Endothelial cell of umbilical vein (primary cell): ENCODE measurements at regions not wholly inside any gene's neighbourhood (a gene's known extent, or its start where the extent isn't known, plus 50 kb on each side); places are given as distances from the start of the nearest gene placed in this dataset.

Experiments
- BruUV-seq: library from RNA; stranded (reverse); fragments of 400-500 nt; replicated peaks from 2 replicates; lab custom pipeline; 2021; lab: Mats Ljungman, UMichigan
- CTCF ChIA-PET: fragments of 300-600, 350-600 bp; sonication (Branson Sonifier 250); formaldehyde crosslinking; loops from one replicate; lab custom pipeline; 2021; ENCODE audit warnings: antibody characterized with exemption, inconsistent platforms; lab: Charles Lee
- POLR2A ChIA-PET: fragments of 300-600, 350-600 bp; sonication (Branson Sonifier 250); formaldehyde crosslinking; loops from one replicate; lab custom pipeline; 2021; ENCODE audit warnings: antibody characterized with exemption, inconsistent platforms; lab: Charles Lee
- DNase-seq: peaks from one replicate; pipeline ENCODE4 v3.0.0-alpha.2; 2011; ENCODE audit warnings: low read depth, low spot score
- FAIRE-seq: peaks from 2 replicates; lab custom pipeline; 2011; peaks lifted over from hg19 to GRCh38; lab: Jason Lieb, UNC
- H2AFZ ChIP-seq: 2 replicates; pipeline ENCODE4 v1.6.0; 2012; ENCODE audit warnings: low read depth, low read length, control low read depth, inconsistent platforms
- H3K27ac ChIP-seq: 2 replicates; pipeline ENCODE4 v1.5.1; 2011; ENCODE audit warnings: low read depth, mild to moderate bottlenecking, control low read depth, low read length, moderate library complexity; ENCODE audit not compliant: insufficient read depth
- H3K27me3 ChIP-seq, 2 experiments: 2 replicates each; pipeline versions ENCODE4 v1.6.0 to v1.6.1; 2011; ENCODE audit warnings: low read length in 2 of 2, mixed read lengths in 1 of 2; ENCODE audit not compliant: control insufficient read depth in 2 of 2, insufficient read depth in 2 of 2
- H3K36me3 ChIP-seq, 2 experiments: 2 replicates in 1 of 2; 3 replicates in 1 of 2; pipeline ENCODE4 v1.5.1; 2011; ENCODE audit warnings: low read length in 2 of 2, mild to moderate bottlenecking in 1 of 2, moderate library complexity in 1 of 2; ENCODE audit not compliant: control insufficient read depth in 2 of 2, insufficient read depth in 2 of 2; ENCODE audit errors: extremely low read depth in 1 of 2
- H3K4me1 ChIP-seq: 3 replicates; pipeline ENCODE4 v1.5.1; 2011; ENCODE audit warnings: mild to moderate bottlenecking, low read length; ENCODE audit not compliant: control insufficient read depth, insufficient read depth; ENCODE audit errors: extremely low read depth
- H3K4me2 ChIP-seq: 2 replicates; pipeline ENCODE4 v1.6.1; 2011; ENCODE audit warnings: low read length, control low read depth, mixed read lengths; ENCODE audit not compliant: insufficient read depth
- H3K4me3 ChIP-seq, 3 experiments: fragments of 200-600 bp in 1 of 3; sonication (generic), shearing (Covaris generic) in 1 of 3; replicated peaks in 1 of 3; 2 replicates each; pipeline ENCODE4 v1.5.1; 2011 to 2016; ENCODE audit warnings: control low read depth in 3 of 3, low read length in 3 of 3, mild to moderate bottlenecking in 2 of 3, inconsistent platforms in 1 of 3, low read depth in 1 of 3, moderate library complexity in 1 of 3; ENCODE audit not compliant: insufficient read depth in 1 of 3
- H3K79me2 ChIP-seq: 2 replicates; pipeline ENCODE4 v1.6.0; 2012; ENCODE audit warnings: low read length, inconsistent platforms; ENCODE audit not compliant: control insufficient read depth, insufficient read depth
- H3K9ac ChIP-seq: replicated peaks from 2 replicates; pipeline ENCODE3; 2011; ENCODE audit warnings: low read length, control low read depth; ENCODE audit not compliant: insufficient read depth; ENCODE audit errors: extremely low read depth
- H3K9me1 ChIP-seq: replicated peaks from 3 replicates; pipeline ENCODE4 v1.6.0; 2011; ENCODE audit warnings: mild to moderate bottlenecking, low read length; ENCODE audit not compliant: control insufficient read depth, insufficient read depth; ENCODE audit errors: extremely low read depth
- H3K9me3 ChIP-seq: replicated peaks from 2 replicates; pipeline ENCODE4 v1.5.1; 2012; ENCODE audit warnings: low read length, inconsistent platforms; ENCODE audit not compliant: control insufficient read depth, insufficient read depth
- H4K20me1 ChIP-seq: replicated peaks from 2 replicates; pipeline ENCODE3; 2011; ENCODE audit warnings: mild to moderate bottlenecking, low read length; ENCODE audit not compliant: control insufficient read depth, insufficient read depth; ENCODE audit errors: extremely low read depth
- EZH2 ChIP-seq: IDR thresholded peaks from 2 replicates; pipeline ENCODE4 v1.6.1; 2012; ENCODE audit warnings: borderline replicate concordance, low read depth, mild to moderate bottlenecking, moderate library complexity, low read length, inconsistent platforms; ENCODE audit not compliant: severe bottlenecking
- FOS ChIP-seq: IDR thresholded peaks from 2 replicates; pipeline ENCODE4 v1.6.1; 2011; ENCODE audit warnings: mild to moderate bottlenecking, low read length, moderate library complexity, borderline replicate concordance; ENCODE audit not compliant: insufficient read depth
- GATA2 ChIP-seq: IDR thresholded peaks from 2 replicates; pipeline ENCODE4 v1.7.0; 2011; ENCODE audit warnings: low read depth, mild to moderate bottlenecking, moderate library complexity, mixed read lengths, low read length; ENCODE audit not compliant: insufficient read length, insufficient read depth
- JUN ChIP-seq: IDR thresholded peaks from 2 replicates; pipeline ENCODE4 v1.6.1; 2011; ENCODE audit warnings: borderline replicate concordance, low read depth; ENCODE audit not compliant: insufficient read length, insufficient read depth
- MYC ChIP-seq: IDR thresholded peaks from one replicate; pipeline ENCODE4 v1.6.1; 2011; ENCODE audit warnings: mild to moderate bottlenecking, low read depth, low read length
- POLR2A ChIP-seq: IDR thresholded peaks from 2 replicates; pipeline ENCODE4 v1.6.1; 2012; ENCODE audit warnings: low read depth, mild to moderate bottlenecking, control low read depth, low read length
- POLR2AphosphoS5 ChIP-seq: IDR thresholded peaks from 2 replicates; pipeline ENCODE4 v1.6.1; 2012; ENCODE audit warnings: low read depth, mild to moderate bottlenecking, control low read depth, low read length, moderate library complexity; ENCODE audit not compliant: insufficient read depth
- dilution Hi-C: fragments of 300-500 bp; cut with MboI; formaldehyde crosslinking; loops from one replicate; pipeline ENCODE4 v1.15.0; 2019; ENCODE audit warnings: low sequenced_read_pairs; ENCODE audit not compliant: extremely low pct_ligation_motif_present
- intact Hi-C: fragments of 100-400 bp; cut with micrococcal nuclease; formaldehyde crosslinking; loops from one replicate; pipeline ENCODE4 v1.10.0; 2022
- TF ChIP-seq, protein P1 (sequence below), 2 donors: IDR thresholded peaks; 1 replicate in 1 of 2; 2 replicates in 1 of 2; pipeline ENCODE4 v1.5.1; 2011; ENCODE audit warnings: low read length in 2 of 2, mild to moderate bottlenecking in 2 of 2, moderate library complexity in 2 of 2, control low read depth in 1 of 2, inconsistent platforms in 1 of 2, low read depth in 1 of 2; ENCODE audit not compliant: insufficient read depth in 1 of 2; ENCODE audit errors: extremely low read depth in 1 of 2
- TF ChIP-seq, protein P2 (sequence below): IDR thresholded peaks from 2 replicates; pipeline ENCODE4 v1.6.1; 2011; ENCODE audit not compliant: insufficient read depth, insufficient read length

DNA sequence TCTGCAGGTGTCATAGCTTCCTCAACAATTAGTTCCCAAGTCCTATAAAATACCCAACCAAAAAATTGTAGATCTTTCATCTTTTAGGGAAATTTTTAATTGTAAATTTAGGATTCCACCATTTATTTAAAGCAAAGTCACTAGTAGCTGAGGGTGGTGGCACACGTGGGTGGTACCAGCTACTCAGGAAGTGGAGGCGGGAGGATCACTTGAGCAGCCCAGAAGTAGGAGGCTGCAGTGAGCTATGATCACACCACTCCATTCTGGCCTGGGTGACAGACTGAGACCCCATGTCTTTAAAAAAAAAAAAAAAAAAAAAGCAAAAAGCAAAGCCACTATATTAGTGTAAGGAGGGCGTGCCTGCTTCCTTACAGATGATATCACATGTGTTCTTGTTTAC, 60.3 kb upstream of the GREB1L start:
- Histone ChIP-seq H3K36me3 (no peaks in the 10 kb centered on the region), H3K27me3 (no peaks in the 10 kb centered on the region), H3K4me2 (no peak overlapping the region), H2AFZ (no peak overlapping the region), H3K27ac (no peak overlapping the region), H3K4me3 (no peak overlapping the region), H3K9me1 (no peaks in the 10 kb centered on the region), H3K4me1 (no peaks in the 10 kb centered on the region), H4K20me1 (no peaks in the 10 kb centered on the region), H3K9ac (no peak overlapping the region), H3K9me3 (no peaks in the 10 kb centered on the region), H3K79me2 (no peaks in the 10 kb centered on the region)
- dilution Hi-C loops: no loop called here
- FAIRE-seq: no peak
- POLR2A ChIA-PET: no interaction called here
- TF ChIP-seq JUN: no peak
- TF ChIP-seq, protein P1, sequence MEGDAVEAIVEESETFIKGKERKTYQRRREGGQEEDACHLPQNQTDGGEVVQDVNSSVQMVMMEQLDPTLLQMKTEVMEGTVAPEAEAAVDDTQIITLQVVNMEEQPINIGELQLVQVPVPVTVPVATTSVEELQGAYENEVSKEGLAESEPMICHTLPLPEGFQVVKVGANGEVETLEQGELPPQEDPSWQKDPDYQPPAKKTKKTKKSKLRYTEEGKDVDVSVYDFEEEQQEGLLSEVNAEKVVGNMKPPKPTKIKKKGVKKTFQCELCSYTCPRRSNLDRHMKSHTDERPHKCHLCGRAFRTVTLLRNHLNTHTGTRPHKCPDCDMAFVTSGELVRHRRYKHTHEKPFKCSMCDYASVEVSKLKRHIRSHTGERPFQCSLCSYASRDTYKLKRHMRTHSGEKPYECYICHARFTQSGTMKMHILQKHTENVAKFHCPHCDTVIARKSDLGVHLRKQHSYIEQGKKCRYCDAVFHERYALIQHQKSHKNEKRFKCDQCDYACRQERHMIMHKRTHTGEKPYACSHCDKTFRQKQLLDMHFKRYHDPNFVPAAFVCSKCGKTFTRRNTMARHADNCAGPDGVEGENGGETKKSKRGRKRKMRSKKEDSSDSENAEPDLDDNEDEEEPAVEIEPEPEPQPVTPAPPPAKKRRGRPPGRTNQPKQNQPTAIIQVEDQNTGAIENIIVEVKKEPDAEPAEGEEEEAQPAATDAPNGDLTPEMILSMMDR (IDR thresholded peaks at IDR 0.05; ENCODE audit: extremely low read depth in 1 of 2, insufficient read depth in 1 of 2, low read depth in 1 of 2, low read length in 2 of 2): no peak
- no peak for TF ChIP-seq FOS
- no peak for TF ChIP-seq POLR2AphosphoS5
- no peak for TF ChIP-seq POLR2A
- TF ChIP-seq GATA2: no peak
- TF ChIP-seq, protein P2, sequence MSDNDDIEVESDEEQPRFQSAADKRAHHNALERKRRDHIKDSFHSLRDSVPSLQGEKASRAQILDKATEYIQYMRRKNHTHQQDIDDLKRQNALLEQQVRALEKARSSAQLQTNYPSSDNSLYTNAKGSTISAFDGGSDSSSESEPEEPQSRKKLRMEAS: no peak
- TF ChIP-seq EZH2: no peak
- TF ChIP-seq MYC: no peak
- no TSS peak for BruUV-seq
- intact Hi-C loops: no loop called here
- CTCF ChIA-PET: interaction anchor here (1.7 kb wide), 1 partner anchor 10 kb away, joined by 4 read pairs; no protein-coding TSS in a partner anchor
- no peak for DNase-seq
